Muscle of leg (tissue), 3 donors: ENCODE measurements at regions not wholly inside any gene's neighbourhood (a gene's known extent, or its start where the extent isn't known, plus 50 kb on each side); places are given as distances from the start of the nearest gene placed in this dataset.

Experiments
- DNase-seq: peaks from one replicate; pipeline ENCODE4 v3.0.0; 2013
- H3K27ac ChIP-seq: one replicate; pipeline ENCODE4 v1.5.1; 2013; ENCODE audit warnings: mild to moderate bottlenecking, low read length, control low read depth
- H3K27me3 ChIP-seq: one replicate; pipeline ENCODE4 v1.6.1; 2013; ENCODE audit warnings: low read length; ENCODE audit not compliant: control insufficient read depth, insufficient read depth
- H3K36me3 ChIP-seq: one replicate; pipeline ENCODE4 v1.6.1; 2013; ENCODE audit warnings: low read length; ENCODE audit not compliant: control insufficient read depth, insufficient read depth
- H3K4me1 ChIP-seq: one replicate; pipeline ENCODE4 v1.6.1; 2013; ENCODE audit warnings: low read length; ENCODE audit not compliant: control insufficient read depth, insufficient read depth
- H3K4me3 ChIP-seq: one replicate; pipeline ENCODE4 v1.5.1; 2013; ENCODE audit warnings: low read length, control low read depth
- H3K9me3 ChIP-seq: replicated peaks from 2 replicates; pipeline ENCODE4 v1.6.1; 2013; ENCODE audit warnings: low read depth, low read length; ENCODE audit not compliant: control insufficient read depth
- WGBS: methylation state at CpG from one replicate; pipeline ENCODE4 v1.1.5; 2013; ENCODE audit warnings: missing lambda C conversion rate; ENCODE audit not compliant: insufficient coverage; 5-methylcytosine and 5-hydroxymethylcytosine counted together

DNA sequence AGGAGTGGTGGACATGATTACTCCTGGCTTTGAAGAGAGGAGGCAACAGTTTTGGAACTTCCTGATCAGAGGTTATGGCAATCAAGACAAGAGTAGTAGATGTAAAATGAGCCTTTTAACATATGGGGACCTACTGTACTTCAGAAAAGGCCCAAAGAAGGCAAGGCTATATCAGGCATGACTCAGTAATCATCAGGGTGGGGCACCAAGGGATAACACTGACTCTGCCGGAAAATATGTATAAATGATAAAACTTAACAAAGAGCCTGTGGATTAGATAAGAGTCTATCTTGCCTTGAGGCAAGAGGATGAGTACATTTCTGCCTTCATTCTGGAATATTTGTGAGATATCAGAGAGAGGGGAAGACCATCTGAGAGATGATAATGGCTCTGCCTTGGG, 1389.9 kb upstream of the MAP3K7 start:
- no peak overlapping the region for H3K4me3 ChIP-seq
- H3K4me1 ChIP-seq = no peaks in the 10 kb centered on the region
- no peak for DNase-seq
- H3K36me3 ChIP-seq = no peaks in the 10 kb centered on the region
- WGBS = 80% methylated on average over 1 of the region's 1 CpG
- no peaks in the 10 kb centered on the region for H3K9me3 ChIP-seq
- no peak overlapping the region for H3K27ac ChIP-seq
- no peaks in the 10 kb centered on the region for H3K27me3 ChIP-seq

- H3K9me3 ChIP-seq = peaks cover 11% of the 10 kb centered on the region
- no peak overlapping the region for H3K27ac ChIP-seq
- H3K27me3 ChIP-seq = no peaks in the 10 kb centered on the region
- DNase-seq = no peak
- no peak overlapping the region for H3K4me3 ChIP-seq
- WGBS = 86% methylated on average over 1 of the region's 2 CpGs
- H3K36me3 ChIP-seq = no peaks in the 10 kb centered on the region
- no peaks in the 10 kb centered on the region for H3K4me1 ChIP-seq
Measured at GRCh38 chr6:91970700-91971099, 1383.8 kb upstream of the MAP3K7 start.

- Histone ChIP-seq H3K4me1 (no peaks in the 10 kb centered on the region), H3K4me3 (no peak overlapping the region), H3K27ac (no peak overlapping the region), H3K36me3 (no peaks in the 10 kb centered on the region), H3K27me3 (no peaks in the 10 kb centered on the region), H3K9me3 (peaks cover 16% of the 10 kb centered on the region)
- WGBS = 100% methylated on average over 1 of the region's 1 CpG
- DNase-seq = no peak
Measured at GRCh38 chr6:91965872-91966271, 1379.0 kb upstream of the MAP3K7 start.

GRCh38 chr6:91961671-91962070, 1374.8 kb upstream of the MAP3K7 start:
- WGBS = no CpG with 5 or more reads among the region's 2 CpGs
- Histone ChIP-seq H3K9me3 (peaks cover 17% of the 10 kb centered on the region), H3K27ac (no peak overlapping the region), H3K4me1 (no peaks in the 10 kb centered on the region), H3K4me3 (no peak overlapping the region), H3K36me3 (no peaks in the 10 kb centered on the region), H3K27me3 (no peaks in the 10 kb centered on the region)
- no peak for DNase-seq

GRCh38 chr6:91961236-91961635, 1374.4 kb upstream of the MAP3K7 start:
- H3K27ac ChIP-seq = no peak overlapping the region
- H3K36me3 ChIP-seq = no peaks in the 10 kb centered on the region
- DNase-seq = no peak
- WGBS = no CpG with 5 or more reads among the region's 3 CpGs
- H3K27me3 ChIP-seq = no peaks in the 10 kb centered on the region
- H3K4me3 ChIP-seq = no peak overlapping the region
- H3K9me3 ChIP-seq = peaks cover 13% of the 10 kb centered on the region
- no peaks in the 10 kb centered on the region for H3K4me1 ChIP-seq

DNA sequence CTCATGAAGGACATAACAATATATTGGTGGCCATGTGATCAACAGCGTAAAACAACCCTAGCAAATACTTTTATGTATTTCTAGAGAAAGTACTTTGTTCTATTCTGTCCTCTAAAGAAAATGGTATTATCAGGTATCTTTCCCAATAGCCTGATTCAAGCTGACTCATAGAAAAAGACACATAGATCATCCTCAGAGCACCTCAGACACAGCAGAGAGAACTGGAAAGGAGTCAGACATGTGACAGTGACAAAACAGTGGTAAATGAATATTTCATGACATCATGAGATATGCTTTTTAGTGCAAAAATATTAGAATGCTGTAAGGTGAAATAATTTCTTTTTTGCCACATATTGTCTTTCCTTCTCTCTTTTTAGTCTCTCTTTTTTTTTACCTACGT, 1355.0 kb upstream of the MAP3K7 start:
- WGBS = no CpG with 5 or more reads among the region's 2 CpGs
- Histone ChIP-seq H3K27me3 (no peaks in the 10 kb centered on the region), H3K9me3 (no peaks in the 10 kb centered on the region)

GRCh38 chr6:91940801-91941200, 1353.9 kb upstream of the MAP3K7 start:
- DNase-seq = no peak
- Histone ChIP-seq H3K9me3 (no peaks in the 10 kb centered on the region), H3K4me3 (no peak overlapping the region), H3K27me3 (no peaks in the 10 kb centered on the region), H3K27ac (no peak overlapping the region), H3K4me1 (no peaks in the 10 kb centered on the region), H3K36me3 (no peaks in the 10 kb centered on the region)
- WGBS = no CpG with 5 or more reads among the region's 1 CpG

More for the DNA sequence above, 1355.0 kb upstream of the MAP3K7 start:
- Histone ChIP-seq H3K27ac (no peak overlapping the region), H3K4me3 (no peak overlapping the region), H3K4me1 (no peaks in the 10 kb centered on the region), H3K36me3 (no peaks in the 10 kb centered on the region)
- no peak for DNase-seq

DNA sequence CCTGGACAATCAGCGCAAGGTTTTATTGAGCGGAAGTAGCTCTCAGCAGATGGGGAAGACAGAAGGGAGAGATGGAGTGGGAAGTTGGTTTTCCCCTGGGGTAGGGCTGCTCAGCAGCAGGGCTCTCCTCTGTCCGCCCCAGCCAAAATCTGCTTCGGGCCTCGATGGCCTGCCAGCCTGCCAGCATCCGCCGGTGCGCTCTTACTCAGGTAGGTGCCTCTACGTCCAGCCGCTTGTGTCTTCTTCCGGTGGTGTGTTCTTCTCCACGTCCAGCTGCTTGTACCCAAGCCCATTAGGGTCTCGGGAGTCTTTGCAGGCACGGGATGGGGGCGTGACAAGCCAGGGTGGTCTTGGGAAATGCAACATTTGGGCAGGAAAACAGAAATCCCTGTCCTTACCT, 1340.0 kb upstream of the MAP3K7 start:
- Histone ChIP-seq H3K9me3 (no peaks in the 10 kb centered on the region), H3K27ac (no peak overlapping the region), H3K27me3 (no peaks in the 10 kb centered on the region), H3K4me3 (no peak overlapping the region), H3K4me1 (no peaks in the 10 kb centered on the region), H3K36me3 (no peaks in the 10 kb centered on the region)
- 94% methylated on average over 8 of the region's 15 CpGs for WGBS
- DNase-seq = no peak

DNA sequence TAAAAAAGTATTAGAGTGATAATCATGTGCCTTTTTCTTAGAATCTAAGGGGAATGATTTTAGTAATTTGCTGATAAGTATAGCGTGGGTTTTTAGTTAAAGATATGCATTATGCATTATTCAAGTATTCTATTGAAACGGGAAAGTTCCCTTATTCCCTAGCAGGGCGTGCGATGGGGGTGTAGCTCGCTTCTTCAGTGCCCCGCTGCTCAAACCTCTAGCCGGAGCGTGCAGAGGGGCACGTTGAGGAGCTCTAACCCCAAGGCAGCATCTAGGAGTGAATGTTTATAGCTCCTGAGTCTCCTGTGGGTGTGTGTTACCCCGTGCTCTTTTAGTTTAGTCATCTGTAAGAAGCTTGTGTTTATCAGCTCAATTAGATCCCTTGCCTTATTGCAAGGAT, 1339.5 kb upstream of the MAP3K7 start:
- Histone ChIP-seq H3K27ac (no peak overlapping the region), H3K36me3 (no peaks in the 10 kb centered on the region), H3K27me3 (no peaks in the 10 kb centered on the region), H3K4me3 (no peak overlapping the region), H3K9me3 (no peaks in the 10 kb centered on the region), H3K4me1 (no peaks in the 10 kb centered on the region)
- 96% methylated on average over 5 of the region's 10 CpGs for WGBS
- DNase-seq = no peak

- Histone ChIP-seq H3K4me1 (no peaks in the 10 kb centered on the region), H3K4me3 (no peak overlapping the region), H3K27me3 (no peaks in the 10 kb centered on the region), H3K9me3 (no peaks in the 10 kb centered on the region), H3K27ac (no peak overlapping the region), H3K36me3 (no peaks in the 10 kb centered on the region)
- no CpG with 5 or more reads among the region's 2 CpGs for WGBS
- no peak for DNase-seq
Measured at GRCh38 chr6:91911945-91912344, 1325.1 kb upstream of the MAP3K7 start.

- WGBS = no CpG with 5 or more reads among the region's 4 CpGs
- Histone ChIP-seq H3K4me1 (no peaks in the 10 kb centered on the region), H3K36me3 (no peaks in the 10 kb centered on the region), H3K4me3 (no peak overlapping the region), H3K9me3 (no peaks in the 10 kb centered on the region), H3K27me3 (no peaks in the 10 kb centered on the region), H3K27ac (no peak overlapping the region)
- DNase-seq = no peak
Measured at GRCh38 chr6:91904586-91905164, 1317.8 kb upstream of the MAP3K7 start.
